GM10266 (cell line): ENCODE measurements at regions not wholly inside any gene's neighbourhood (a gene's known extent, or its start where the extent isn't known, plus 50 kb on each side); places are given as distances from the start of the nearest gene placed in this dataset.

ENCODE experiments used
- DNase-seq: peaks from one replicate; pipeline ENCODE4 v3.0.0; 2012; ENCODE audit errors: extremely low spot score
- CTCF ChIP-seq: IDR thresholded peaks from 2 replicates; pipeline ENCODE4 v1.5.1; 2012; ENCODE audit warnings: mild to moderate bottlenecking, low read depth; ENCODE audit not compliant: control insufficient read depth, insufficient read depth; ENCODE audit errors: missing control alignments

DNA sequence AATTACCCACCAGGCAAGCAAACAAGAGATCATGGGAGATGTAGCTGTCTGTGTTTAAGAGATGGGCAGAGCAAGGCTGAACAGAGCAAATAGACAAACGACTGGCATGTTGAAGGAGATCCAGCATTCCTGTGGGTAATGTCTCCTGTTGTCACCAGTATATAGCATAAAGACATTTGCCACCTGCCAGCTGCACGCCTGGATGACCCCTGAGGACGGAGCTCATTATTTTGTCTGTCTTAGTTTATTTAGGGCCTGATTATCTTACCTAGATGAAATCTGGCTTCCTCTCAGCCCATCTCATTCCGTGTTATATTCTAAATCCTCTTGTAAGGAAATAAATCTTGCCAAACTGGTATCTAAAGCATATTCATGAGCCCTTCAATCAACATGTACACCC, 510.3 kb upstream of the LINC00305 start:
- DNase-seq = no peak
- no peak for TF ChIP-seq CTCF

- no peak for DNase-seq
- no peak for TF ChIP-seq CTCF
Measured at GRCh38 chr18:64653068-64653467, 504.2 kb upstream of the LINC00305 start.

DNA sequence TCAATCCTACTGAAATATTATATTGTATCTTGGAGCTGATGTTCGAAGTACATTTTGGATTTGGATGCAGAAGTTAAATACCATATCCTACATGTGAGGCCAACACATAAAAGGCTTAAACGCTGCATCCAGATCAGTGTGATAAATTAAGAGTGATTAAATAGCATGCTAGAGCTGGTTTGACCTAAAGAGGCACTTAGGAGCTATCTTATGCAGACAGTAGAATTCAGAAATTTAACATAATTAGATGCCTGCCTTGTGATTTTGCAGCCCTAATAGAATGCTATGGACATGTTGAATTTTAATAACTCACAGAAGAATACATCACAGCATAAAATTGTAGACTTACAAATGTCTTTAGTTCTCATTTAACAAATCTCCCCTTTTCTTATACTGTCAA, 501.2 kb upstream of the LINC00305 start:
- no peak for TF ChIP-seq CTCF
- DNase-seq = no peak

- no peak for DNase-seq
- no peak for TF ChIP-seq CTCF
Measured at GRCh38 chr18:64645753-64646152, 496.9 kb upstream of the LINC00305 start.

DNA sequence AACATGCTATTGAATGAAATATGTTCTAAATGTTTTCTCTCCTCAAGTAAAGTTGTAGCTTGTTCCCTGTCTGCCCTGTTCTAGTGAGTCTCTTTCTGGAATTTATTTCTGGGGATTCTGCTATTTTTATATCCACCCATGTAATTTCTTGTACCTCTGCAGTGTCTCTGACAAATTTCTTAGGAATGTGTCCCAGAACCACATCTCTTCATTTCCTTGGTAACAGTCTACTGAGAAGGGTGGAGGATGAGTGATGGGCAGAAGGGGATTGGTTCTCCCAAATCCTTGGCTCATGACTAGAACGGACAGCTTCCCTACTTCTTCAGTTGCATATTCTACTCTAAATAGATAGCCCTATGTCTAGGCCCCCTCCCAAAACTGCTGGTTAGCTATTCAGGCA, 490.6 kb upstream of the LINC00305 start:
- DNase-seq = no peak
- TF ChIP-seq CTCF = no peak

GRCh38 chr18:64620971-64621560, 472.2 kb upstream of the LINC00305 start:
- no peak for DNase-seq
- TF ChIP-seq CTCF = no peak

DNA sequence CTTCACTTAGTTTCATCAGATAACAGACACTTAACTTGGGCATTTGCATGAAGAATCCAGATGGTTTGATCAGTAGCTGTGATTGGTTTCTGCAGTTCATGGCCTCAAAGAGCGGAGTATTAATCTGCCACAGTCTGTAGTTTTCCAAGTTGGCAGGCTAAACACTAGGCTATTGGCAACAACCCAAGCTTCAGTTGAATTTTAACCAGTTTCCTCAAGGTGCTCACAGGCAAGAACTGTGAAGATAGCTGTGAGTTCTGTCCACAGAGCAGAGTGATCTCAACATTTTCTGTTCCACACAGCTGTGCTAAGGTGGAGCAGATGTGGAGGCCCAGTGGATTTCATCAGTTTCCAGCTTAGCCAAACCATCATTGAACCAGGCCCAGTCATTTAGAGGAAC, 469.5 kb upstream of the LINC00305 start:
- no peak for DNase-seq
- no peak for TF ChIP-seq CTCF
